Testis (tissue), 2 donors: ENCODE measurements at regions not wholly inside any gene's neighbourhood (a gene's known extent, or its start where the extent isn't known, plus 50 kb on each side); places are given as distances from the start of the nearest gene placed in this dataset.

ENCODE experiments used
- POLR2A ChIP-seq: fragments of 450-650 bp; IDR thresholded peaks from one replicate; pipeline ENCODE4 v1.6.1; 2017; ENCODE audit warnings: antibody characterized with exemption, mild to moderate bottlenecking, moderate library complexity
- TF ChIP-seq, protein P1 (sequence below), 3 experiments: fragments of 450-650 bp in 2 of 3; fragments of 200-600 bp in 1 of 3; sonication (generic) in 1 of 3; IDR thresholded peaks; one replicate each; pipeline ENCODE4 v1.5.1; 2016 to 2019; ENCODE audit warnings: antibody characterized with exemption in 3 of 3, mild to moderate bottlenecking in 2 of 3, moderate library complexity in 1 of 3

DNA sequence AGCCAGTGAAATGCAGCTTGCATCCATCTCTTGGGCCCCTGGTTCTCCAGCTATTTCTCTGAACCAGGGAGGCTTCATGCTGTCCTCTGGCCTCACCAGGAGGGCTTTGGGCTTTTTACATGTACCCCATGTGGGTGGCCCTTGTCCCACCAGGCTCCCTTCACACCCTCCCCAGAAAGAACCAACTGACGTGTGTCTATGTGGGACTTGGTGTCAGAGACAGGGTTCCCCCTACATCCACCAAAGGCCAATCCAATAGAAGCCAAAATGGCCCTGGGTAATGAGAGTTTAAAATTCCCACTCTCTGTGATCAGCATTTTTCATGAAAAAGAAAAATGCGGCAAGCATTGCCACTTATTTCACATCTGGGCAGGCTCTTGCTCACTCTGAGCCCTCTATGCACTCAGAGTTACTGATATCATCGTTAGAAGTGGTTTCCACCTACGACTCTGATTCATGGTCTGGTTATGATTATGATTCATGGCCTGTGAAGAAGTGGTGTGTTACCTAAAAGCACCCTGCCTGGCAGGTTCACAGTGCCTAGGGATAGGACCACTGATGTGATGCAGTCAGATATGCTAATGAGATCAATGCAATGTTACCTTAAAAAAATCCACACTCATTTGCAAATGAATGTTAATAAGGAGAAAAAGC, 133.5 kb downstream of the BUB3 start:
- TF ChIP-seq POLR2A = no peak
- TF ChIP-seq, protein P1, sequence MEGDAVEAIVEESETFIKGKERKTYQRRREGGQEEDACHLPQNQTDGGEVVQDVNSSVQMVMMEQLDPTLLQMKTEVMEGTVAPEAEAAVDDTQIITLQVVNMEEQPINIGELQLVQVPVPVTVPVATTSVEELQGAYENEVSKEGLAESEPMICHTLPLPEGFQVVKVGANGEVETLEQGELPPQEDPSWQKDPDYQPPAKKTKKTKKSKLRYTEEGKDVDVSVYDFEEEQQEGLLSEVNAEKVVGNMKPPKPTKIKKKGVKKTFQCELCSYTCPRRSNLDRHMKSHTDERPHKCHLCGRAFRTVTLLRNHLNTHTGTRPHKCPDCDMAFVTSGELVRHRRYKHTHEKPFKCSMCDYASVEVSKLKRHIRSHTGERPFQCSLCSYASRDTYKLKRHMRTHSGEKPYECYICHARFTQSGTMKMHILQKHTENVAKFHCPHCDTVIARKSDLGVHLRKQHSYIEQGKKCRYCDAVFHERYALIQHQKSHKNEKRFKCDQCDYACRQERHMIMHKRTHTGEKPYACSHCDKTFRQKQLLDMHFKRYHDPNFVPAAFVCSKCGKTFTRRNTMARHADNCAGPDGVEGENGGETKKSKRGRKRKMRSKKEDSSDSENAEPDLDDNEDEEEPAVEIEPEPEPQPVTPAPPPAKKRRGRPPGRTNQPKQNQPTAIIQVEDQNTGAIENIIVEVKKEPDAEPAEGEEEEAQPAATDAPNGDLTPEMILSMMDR (IDR thresholded peaks at IDR 0.05) = no peak
